ENCODE measurements at regions not wholly inside any gene's neighbourhood (a gene's known extent, or its start where the extent isn't known, plus 50 kb on each side); places are given as distances from the start of the nearest gene placed in this dataset.

DNA sequence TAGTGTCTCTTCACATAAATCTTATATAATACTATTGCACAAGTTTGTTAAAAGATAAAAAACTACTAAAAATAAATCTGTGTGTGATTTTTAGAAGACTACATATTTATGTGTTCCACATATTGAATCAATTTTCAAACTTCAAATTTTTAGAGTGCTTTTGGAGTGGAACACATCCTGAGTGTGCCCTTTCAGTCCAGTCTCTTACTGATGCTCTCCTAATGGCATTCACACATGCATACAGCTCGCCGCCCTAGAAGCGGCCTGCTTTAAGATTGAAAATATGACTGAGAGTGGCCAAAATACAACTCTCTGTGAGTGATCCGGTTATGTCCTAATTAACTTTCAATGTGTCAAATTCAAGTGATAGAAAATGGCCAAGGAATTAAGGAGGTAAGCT, 628.8 kb downstream of the ANKRD50 start (continued):
- TF ChIP-seq EZH2phosphoT487 (IDR thresholded peaks at IDR 0.05; ENCODE audit: borderline replicate concordance, low read depth) = no peak
- TF ChIP-seq, protein P1, sequence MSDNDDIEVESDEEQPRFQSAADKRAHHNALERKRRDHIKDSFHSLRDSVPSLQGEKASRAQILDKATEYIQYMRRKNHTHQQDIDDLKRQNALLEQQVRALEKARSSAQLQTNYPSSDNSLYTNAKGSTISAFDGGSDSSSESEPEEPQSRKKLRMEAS (IDR thresholded peaks at IDR 0.05; ENCODE audit: low read depth) = no peak
- no peak for TF ChIP-seq RFX5 (IDR thresholded peaks at IDR 0.05; ENCODE audit: low read length)
- TF ChIP-seq FOXJ3 (CRISPR knock-in tag; IDR thresholded peaks at IDR 0.05) = no peak

DNA sequence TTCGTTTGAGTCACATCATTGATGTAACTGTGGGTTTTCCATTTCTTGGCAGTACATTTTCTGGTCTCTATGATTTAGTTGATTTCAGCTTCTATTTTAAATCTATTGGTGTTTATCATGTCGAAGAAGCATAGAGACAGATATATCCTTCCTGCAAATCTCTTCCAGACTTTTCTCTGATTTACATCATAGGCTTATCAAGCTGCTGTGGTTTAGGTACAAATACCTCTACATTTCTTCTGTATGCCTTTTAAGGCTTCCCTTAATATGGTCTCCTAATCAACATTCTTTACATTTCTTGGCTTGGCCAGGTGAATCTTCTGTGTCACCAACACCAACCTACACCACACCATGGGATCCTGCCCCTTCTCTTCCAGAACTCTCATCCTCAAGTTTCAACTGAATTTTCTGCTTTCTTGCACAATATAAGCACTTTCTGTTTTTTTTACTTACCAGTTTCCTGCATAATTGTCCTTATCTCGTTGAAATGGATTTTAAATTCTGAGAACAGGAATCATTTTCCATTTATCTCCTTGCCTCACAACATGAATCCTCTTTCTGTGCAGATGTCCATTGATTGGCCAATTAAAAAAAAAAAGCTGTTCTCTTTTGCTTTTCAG, 626.9 kb downstream of the ANKRD50 start:
- CTCF ChIA-PET = interaction anchor here (0.5 to 0.7 kb wide), 2 partner anchors 238 to 341 kb away, joined by 3 read pairs; no protein-coding TSS in a partner anchor
- Histone ChIP-seq H3K27me3 (ENCODE audit: insufficient read depth) (no peaks in the 10 kb centered on the region), H4K20me1 (ENCODE audit: insufficient read depth) (no peaks in the 10 kb centered on the region), H3K9ac (no peak overlapping the region), H3K27ac (ENCODE audit: low read depth in 2 of 2, low read length in 1 of 2) (no peak overlapping the region), H2AFZ (ENCODE audit: low read depth) (no peak overlapping the region), H3K9me3 (no peaks in the 10 kb centered on the region), H3K9me2 (0 out of 2 replicates have a peak, but pooled peaks cover 3% of the 10 kb centered on the region), H3K4me1 (ENCODE audit: control insufficient read depth in 1 of 2, insufficient read depth in 2 of 2, low read depth in 1 of 2, low read length in 1 of 2) (no peaks in the 10 kb centered on the region; a peak in 1 of 4 replicates), H3K36me3 (replicated peaks in 1 of 2; ENCODE audit: control insufficient read depth in 1 of 2, insufficient read depth in 2 of 2, low read length in 1 of 2) (no peaks in the 10 kb centered on the region), H3F3A (replicated peaks; ENCODE audit: insufficient read depth) (no peaks in the 10 kb centered on the region), H3K79me2 (ENCODE audit: insufficient read depth) (no peaks in the 10 kb centered on the region), H3K4me3 (ENCODE audit: low read depth in 2 of 2, low read length in 1 of 2) (no peak overlapping the region), H3K4me2 (no peak overlapping the region)
- DNase-seq = no peak
- POLR2A ChIA-PET = no interaction called here
- no peak for TF ChIP-seq TEAD4 (IDR thresholded peaks at IDR 0.05; ENCODE audit: borderline replicate concordance, insufficient read depth)
- TF ChIP-seq JUND (IDR thresholded peaks at IDR 0.05) = no peak
- no peak for TF ChIP-seq EP300 (IDR thresholded peaks at IDR 0.05; ENCODE audit: borderline replicate concordance in 1 of 2, low read depth in 1 of 2, low read length in 1 of 2)
- TF ChIP-seq FOXM1 (IDR thresholded peaks at IDR 0.05; ENCODE audit: low read depth) = no peak
- TF ChIP-seq NRF1 (IDR thresholded peaks at IDR 0.05; ENCODE audit: low read depth, low read length) = no peak
- TF ChIP-seq ELF1 (IDR thresholded peaks at IDR 0.05) = no peak
- no peak for TF ChIP-seq CHD2 (IDR thresholded peaks at IDR 0.05; ENCODE audit: low read length, partially characterized antibody)
- TF ChIP-seq, protein P2, sequence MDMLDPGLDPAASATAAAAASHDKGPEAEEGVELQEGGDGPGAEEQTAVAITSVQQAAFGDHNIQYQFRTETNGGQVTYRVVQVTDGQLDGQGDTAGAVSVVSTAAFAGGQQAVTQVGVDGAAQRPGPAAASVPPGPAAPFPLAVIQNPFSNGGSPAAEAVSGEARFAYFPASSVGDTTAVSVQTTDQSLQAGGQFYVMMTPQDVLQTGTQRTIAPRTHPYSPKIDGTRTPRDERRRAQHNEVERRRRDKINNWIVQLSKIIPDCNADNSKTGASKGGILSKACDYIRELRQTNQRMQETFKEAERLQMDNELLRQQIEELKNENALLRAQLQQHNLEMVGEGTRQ (IDR thresholded peaks at IDR 0.05; ENCODE audit: borderline replicate concordance, low read depth, low read length) = no peak
- TF ChIP-seq RAD21 (IDR thresholded peaks at IDR 0.05; ENCODE audit: low read length) = no peak
- no peak for TF ChIP-seq FOSL2 (IDR thresholded peaks at IDR 0.05; ENCODE audit: borderline replicate concordance, low read depth)
- TF ChIP-seq, protein P3, sequence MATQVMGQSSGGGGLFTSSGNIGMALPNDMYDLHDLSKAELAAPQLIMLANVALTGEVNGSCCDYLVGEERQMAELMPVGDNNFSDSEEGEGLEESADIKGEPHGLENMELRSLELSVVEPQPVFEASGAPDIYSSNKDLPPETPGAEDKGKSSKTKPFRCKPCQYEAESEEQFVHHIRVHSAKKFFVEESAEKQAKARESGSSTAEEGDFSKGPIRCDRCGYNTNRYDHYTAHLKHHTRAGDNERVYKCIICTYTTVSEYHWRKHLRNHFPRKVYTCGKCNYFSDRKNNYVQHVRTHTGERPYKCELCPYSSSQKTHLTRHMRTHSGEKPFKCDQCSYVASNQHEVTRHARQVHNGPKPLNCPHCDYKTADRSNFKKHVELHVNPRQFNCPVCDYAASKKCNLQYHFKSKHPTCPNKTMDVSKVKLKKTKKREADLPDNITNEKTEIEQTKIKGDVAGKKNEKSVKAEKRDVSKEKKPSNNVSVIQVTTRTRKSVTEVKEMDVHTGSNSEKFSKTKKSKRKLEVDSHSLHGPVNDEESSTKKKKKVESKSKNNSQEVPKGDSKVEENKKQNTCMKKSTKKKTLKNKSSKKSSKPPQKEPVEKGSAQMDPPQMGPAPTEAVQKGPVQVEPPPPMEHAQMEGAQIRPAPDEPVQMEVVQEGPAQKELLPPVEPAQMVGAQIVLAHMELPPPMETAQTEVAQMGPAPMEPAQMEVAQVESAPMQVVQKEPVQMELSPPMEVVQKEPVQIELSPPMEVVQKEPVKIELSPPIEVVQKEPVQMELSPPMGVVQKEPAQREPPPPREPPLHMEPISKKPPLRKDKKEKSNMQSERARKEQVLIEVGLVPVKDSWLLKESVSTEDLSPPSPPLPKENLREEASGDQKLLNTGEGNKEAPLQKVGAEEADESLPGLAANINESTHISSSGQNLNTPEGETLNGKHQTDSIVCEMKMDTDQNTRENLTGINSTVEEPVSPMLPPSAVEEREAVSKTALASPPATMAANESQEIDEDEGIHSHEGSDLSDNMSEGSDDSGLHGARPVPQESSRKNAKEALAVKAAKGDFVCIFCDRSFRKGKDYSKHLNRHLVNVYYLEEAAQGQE (IDR thresholded peaks at IDR 0.05; ENCODE audit: low read depth, low read length) = no peak
- TF ChIP-seq RXRA (IDR thresholded peaks at IDR 0.05; ENCODE audit: borderline replicate concordance, low read depth) = no peak
- TF ChIP-seq, protein P4, sequence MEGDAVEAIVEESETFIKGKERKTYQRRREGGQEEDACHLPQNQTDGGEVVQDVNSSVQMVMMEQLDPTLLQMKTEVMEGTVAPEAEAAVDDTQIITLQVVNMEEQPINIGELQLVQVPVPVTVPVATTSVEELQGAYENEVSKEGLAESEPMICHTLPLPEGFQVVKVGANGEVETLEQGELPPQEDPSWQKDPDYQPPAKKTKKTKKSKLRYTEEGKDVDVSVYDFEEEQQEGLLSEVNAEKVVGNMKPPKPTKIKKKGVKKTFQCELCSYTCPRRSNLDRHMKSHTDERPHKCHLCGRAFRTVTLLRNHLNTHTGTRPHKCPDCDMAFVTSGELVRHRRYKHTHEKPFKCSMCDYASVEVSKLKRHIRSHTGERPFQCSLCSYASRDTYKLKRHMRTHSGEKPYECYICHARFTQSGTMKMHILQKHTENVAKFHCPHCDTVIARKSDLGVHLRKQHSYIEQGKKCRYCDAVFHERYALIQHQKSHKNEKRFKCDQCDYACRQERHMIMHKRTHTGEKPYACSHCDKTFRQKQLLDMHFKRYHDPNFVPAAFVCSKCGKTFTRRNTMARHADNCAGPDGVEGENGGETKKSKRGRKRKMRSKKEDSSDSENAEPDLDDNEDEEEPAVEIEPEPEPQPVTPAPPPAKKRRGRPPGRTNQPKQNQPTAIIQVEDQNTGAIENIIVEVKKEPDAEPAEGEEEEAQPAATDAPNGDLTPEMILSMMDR (IDR thresholded peaks at IDR 0.05) = no peak
- 46% methylated on average over 3 of the region's 3 CpGs for WGBS (ENCODE audit: low lambda C conversion rate)

All from SK-N-SH (cell line).